C4-2B (cell line): ENCODE measurements at regions not wholly inside any gene's neighbourhood (a gene's known extent, or its start where the extent isn't known, plus 50 kb on each side); places are given as distances from the start of the nearest gene placed in this dataset.

Experiments used
- ZFX ChIP-seq: fragments of 450-650 bp; IDR thresholded peaks from 2 replicates; pipeline ENCODE4 v1.6.1; 2017
- TF ChIP-seq, protein P1 (sequence below): fragments of 450-650 bp; conservative IDR thresholded peaks from 2 replicates; pipeline ENCODE4 v1.5.1; 2017; ENCODE audit warnings: mild to moderate bottlenecking

- TF ChIP-seq, protein P1, sequence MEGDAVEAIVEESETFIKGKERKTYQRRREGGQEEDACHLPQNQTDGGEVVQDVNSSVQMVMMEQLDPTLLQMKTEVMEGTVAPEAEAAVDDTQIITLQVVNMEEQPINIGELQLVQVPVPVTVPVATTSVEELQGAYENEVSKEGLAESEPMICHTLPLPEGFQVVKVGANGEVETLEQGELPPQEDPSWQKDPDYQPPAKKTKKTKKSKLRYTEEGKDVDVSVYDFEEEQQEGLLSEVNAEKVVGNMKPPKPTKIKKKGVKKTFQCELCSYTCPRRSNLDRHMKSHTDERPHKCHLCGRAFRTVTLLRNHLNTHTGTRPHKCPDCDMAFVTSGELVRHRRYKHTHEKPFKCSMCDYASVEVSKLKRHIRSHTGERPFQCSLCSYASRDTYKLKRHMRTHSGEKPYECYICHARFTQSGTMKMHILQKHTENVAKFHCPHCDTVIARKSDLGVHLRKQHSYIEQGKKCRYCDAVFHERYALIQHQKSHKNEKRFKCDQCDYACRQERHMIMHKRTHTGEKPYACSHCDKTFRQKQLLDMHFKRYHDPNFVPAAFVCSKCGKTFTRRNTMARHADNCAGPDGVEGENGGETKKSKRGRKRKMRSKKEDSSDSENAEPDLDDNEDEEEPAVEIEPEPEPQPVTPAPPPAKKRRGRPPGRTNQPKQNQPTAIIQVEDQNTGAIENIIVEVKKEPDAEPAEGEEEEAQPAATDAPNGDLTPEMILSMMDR = no peak
- TF ChIP-seq ZFX = no peak
Measured at GRCh38 chrX:39774774-39775328, 322.9 kb downstream of the BCOR start.
